Heart left ventricle (tissue), 13 donors: ENCODE measurements at regions not wholly inside any gene's neighbourhood (a gene's known extent, or its start where the extent isn't known, plus 50 kb on each side); places are given as distances from the start of the nearest gene placed in this dataset.

Experiments used
- POLR2A ChIP-seq, 2 donors: fragments of 450-650 bp; IDR thresholded peaks; one replicate each; pipeline ENCODE4 v1.6.1; 2017; ENCODE audit warnings: antibody characterized with exemption in 2 of 2, mild to moderate bottlenecking in 2 of 2, moderate library complexity in 2 of 2
- TF ChIP-seq, protein P1 (sequence below), 12 donors: fragments of 200-600 bp; sonication (generic) in 4 of 12; IDR thresholded peaks; one replicate each; pipeline versions ENCODE4 v1.5.0 to v1.8.0; 2018 to 2022; ENCODE audit warnings: antibody characterized with exemption in 12 of 12, mild to moderate bottlenecking in 5 of 12
- donor health status: ischemic (EF 13 %, LVEDD 7.1; RV severe dilation, severe dysfunction).
- donor health status: DM: no; HTN: yes; CAD: no.
- donor health status: DM: no; HTN: no; CAD: no.
- donor health status: ischemic (EF 25% LVEDD 6.9; RV normal size, moderate dysfunction).
- donor health status: ischemic (EF 25% LVEDD 5.7; RV mildly dilated, moderate dysfunction).
- donor health status: ischemic (EF 35%, LVEDD 5.7; RV mildly dilated, moderate dysfunction).
- donor health status: nonischemic (EF 11% LVEDD 7.7; RV severe dilation, severe dysfunction).
- donor health status: DM: yes; HTN: yes; CAD: no.
- donor health status: PGD.
- donor health status: ischemic (EF 29% LVEDD 5.4; RV normal size, mild dysfunction).
- donor health status: nonischemic (EF 23%, LVEDD 6.1; RV moderate dilation, normal function).

DNA sequence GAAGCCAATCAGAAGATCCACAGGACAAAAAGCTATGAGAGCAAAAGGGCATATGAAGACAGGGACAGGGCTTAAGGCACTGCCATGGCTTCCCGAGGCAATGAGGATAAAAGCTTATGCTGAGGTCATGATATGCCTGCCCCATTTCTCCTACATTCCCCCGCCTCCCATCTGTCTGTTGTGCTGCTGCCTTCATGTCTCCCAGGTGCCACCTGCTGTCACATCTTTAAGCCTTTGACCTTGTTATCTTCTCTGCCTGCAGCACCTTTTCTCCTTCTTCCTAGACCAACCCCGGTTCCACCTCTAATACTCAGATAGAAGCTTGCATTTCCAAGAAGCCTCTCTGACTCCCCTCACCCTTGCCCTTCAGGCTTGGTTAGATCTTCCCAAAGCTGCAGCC, 213.8 kb downstream of the ARRDC4 start:
- TF ChIP-seq, protein P1, sequence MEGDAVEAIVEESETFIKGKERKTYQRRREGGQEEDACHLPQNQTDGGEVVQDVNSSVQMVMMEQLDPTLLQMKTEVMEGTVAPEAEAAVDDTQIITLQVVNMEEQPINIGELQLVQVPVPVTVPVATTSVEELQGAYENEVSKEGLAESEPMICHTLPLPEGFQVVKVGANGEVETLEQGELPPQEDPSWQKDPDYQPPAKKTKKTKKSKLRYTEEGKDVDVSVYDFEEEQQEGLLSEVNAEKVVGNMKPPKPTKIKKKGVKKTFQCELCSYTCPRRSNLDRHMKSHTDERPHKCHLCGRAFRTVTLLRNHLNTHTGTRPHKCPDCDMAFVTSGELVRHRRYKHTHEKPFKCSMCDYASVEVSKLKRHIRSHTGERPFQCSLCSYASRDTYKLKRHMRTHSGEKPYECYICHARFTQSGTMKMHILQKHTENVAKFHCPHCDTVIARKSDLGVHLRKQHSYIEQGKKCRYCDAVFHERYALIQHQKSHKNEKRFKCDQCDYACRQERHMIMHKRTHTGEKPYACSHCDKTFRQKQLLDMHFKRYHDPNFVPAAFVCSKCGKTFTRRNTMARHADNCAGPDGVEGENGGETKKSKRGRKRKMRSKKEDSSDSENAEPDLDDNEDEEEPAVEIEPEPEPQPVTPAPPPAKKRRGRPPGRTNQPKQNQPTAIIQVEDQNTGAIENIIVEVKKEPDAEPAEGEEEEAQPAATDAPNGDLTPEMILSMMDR (IDR thresholded peaks at IDR 0.05) = no peak
- no peak for TF ChIP-seq POLR2A (IDR thresholded peaks at IDR 0.05)
